GM12891 (cell line): ENCODE measurements at regions not wholly inside any gene's neighbourhood (a gene's known extent, or its start where the extent isn't known, plus 50 kb on each side); places are given as distances from the start of the nearest gene placed in this dataset.

Experiments used
- PAX5 ChIP-seq: IDR thresholded peaks from 2 replicates; pipeline ENCODE4 v1.6.1; 2011; ENCODE audit warnings: low read length, moderate library complexity, mild to moderate bottlenecking; ENCODE audit not compliant: insufficient read depth, severe bottlenecking
- POLR2A ChIP-seq: IDR thresholded peaks from 2 replicates; pipeline ENCODE4 v1.6.1; 2011; ENCODE audit warnings: low read depth, low read length, control low read depth
- POLR2AphosphoS5 ChIP-seq: IDR thresholded peaks from 2 replicates; pipeline ENCODE4 v1.6.1; 2011; ENCODE audit warnings: low read depth, low read length, control low read depth
- SPI1 ChIP-seq: IDR thresholded peaks from 2 replicates; pipeline ENCODE4 v1.6.1; 2011; ENCODE audit warnings: low read depth, low read length, control low read depth
- TAF1 ChIP-seq: IDR thresholded peaks from 2 replicates; pipeline ENCODE4 v1.6.1; 2011; ENCODE audit warnings: low read depth, low read length, control low read depth

DNA sequence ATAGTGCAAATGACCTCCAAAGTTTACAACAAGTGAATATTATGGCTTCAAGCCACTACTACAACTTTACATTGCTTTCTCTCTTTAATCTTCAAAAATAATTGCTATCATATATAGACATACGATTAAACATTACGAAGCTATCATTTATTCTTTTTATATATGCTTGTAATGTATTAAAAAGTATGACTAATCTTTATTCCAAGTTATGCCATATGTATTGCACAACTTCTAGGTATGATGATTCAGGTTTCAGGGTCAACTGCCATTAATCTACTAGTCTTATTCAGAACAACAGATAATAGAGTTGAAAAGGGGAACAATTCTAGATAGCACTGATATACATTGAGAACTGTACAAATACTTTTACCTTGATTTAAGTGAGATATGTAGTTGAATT, 506.2 kb upstream of the TMEFF2 start:
- TF ChIP-seq POLR2A, result no peak
- no peak for TF ChIP-seq SPI1
- TF ChIP-seq PAX5, result no peak
- no peak for TF ChIP-seq POLR2AphosphoS5
- TF ChIP-seq TAF1, result no peak
